ENCODE measurements at regions not wholly inside any gene's neighbourhood (a gene's known extent, or its start where the extent isn't known, plus 50 kb on each side); places are given as distances from the start of the nearest gene placed in this dataset.
A peak's percentile ranks its signal among the peaks of the same experiment; 100 is the strongest.

DNA sequence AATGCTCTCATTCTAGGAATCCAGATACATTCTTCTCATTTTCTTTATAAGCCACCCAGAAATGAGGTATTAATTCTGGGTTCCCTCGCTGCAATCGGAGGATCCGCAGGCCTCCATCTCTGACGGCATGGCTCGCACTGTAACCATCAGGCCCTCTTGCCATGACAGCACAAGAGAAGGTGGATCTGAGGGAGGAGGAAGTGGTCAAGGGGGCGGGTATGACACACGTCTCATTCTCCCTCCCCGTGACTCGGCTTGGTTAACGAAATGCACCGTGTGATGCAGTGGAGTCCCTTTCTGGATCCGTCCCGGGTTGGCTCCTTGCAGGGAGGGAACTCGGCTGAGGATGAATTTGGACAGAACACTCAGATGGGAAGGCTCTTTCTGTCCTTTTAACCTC lies 280.2 kb downstream of the TCERG1L start:
- no peaks in the 10 kb centered on the region for H3K4me1 ChIP-seq
- no peak overlapping the region for H3K27ac ChIP-seq
- ATAC-seq (ENCODE audit: low FRiP score in 2 of 2) (no peak), DNase-seq (no peak)
- H3K9me3 ChIP-seq, result no peaks in the 10 kb centered on the region
- 79 to 82% methylated on average over 14 of the region's 14 CpGs for WGBS, 2 donors
- no peaks in the 10 kb centered on the region for H3K36me3 ChIP-seq
- H3K4me3 ChIP-seq, result no peak overlapping the region
- TF ChIP-seq POLR2A (IDR thresholded peaks at IDR 0.05) (no peak), EP300 (IDR thresholded peaks at IDR 0.05) (no peak), POLR2AphosphoS5 (IDR thresholded peaks at IDR 0.05) (no peak)
- TF ChIP-seq, protein P1, sequence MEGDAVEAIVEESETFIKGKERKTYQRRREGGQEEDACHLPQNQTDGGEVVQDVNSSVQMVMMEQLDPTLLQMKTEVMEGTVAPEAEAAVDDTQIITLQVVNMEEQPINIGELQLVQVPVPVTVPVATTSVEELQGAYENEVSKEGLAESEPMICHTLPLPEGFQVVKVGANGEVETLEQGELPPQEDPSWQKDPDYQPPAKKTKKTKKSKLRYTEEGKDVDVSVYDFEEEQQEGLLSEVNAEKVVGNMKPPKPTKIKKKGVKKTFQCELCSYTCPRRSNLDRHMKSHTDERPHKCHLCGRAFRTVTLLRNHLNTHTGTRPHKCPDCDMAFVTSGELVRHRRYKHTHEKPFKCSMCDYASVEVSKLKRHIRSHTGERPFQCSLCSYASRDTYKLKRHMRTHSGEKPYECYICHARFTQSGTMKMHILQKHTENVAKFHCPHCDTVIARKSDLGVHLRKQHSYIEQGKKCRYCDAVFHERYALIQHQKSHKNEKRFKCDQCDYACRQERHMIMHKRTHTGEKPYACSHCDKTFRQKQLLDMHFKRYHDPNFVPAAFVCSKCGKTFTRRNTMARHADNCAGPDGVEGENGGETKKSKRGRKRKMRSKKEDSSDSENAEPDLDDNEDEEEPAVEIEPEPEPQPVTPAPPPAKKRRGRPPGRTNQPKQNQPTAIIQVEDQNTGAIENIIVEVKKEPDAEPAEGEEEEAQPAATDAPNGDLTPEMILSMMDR (IDR thresholded peaks at IDR 0.05), result no peak
- H3K27me3 ChIP-seq, result no peaks in the 10 kb centered on the region

DNA sequence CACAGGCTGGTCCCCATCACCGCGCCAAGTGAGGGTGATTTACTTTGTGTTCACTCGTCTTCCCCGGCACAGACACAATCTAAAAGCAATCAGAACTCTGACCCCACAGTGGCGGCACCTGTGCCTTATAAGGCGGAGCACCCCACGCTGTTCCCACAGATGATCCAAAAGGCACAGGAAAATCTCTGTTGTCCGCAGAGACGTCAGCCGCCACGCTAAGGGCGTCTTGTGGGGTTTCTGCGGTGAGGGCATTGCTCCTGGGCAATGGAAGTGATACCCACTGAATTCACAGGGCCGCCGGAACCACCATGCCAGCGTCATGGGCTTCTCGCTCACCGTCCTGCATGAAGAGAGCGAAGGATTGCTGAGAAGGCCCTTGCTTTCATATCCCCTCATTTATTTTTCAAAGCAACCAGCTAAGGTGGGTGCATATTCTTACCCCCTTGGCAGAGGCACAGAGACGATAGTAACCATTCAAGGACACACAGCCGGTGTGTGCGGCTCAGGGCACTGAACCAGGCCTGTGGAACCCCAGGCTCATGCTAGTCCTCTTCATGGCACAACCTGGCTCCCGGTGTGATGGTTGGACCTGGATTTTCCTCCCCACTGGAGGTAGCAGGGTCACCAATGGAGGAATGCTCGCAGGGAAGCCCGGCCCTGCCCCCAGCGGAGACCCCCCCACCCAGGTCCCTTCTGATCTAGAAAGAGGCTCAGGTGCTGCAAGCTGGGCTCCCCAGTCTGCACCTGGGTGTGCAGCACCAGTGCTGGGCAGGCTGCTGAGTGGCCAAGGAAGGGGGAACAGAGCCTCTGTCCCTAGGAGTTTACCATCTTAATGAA lies 279.0 kb downstream of the TCERG1L start:
- Histone ChIP-seq H3K4me3 (no peak overlapping the region), H3K9me3 (no peaks in the 10 kb centered on the region), H3K27ac (no peak overlapping the region), H3K27me3 (no peaks in the 10 kb centered on the region), H3K4me1 (no peaks in the 10 kb centered on the region), H3K36me3 (no peaks in the 10 kb centered on the region)
- ATAC-seq (ENCODE audit: low FRiP score in 2 of 2) (no peak), DNase-seq (no peak)
- no peak for TF ChIP-seq EP300 (IDR thresholded peaks at IDR 0.05)
- TF ChIP-seq POLR2AphosphoS5 (IDR thresholded peaks at IDR 0.05), result no peak
- TF ChIP-seq, protein P1 (IDR thresholded peaks at IDR 0.05), result no peak
- TF ChIP-seq POLR2A (IDR thresholded peaks at IDR 0.05), result no peak
- 85 to 89% methylated on average over 13 to 26 of the region's 26 CpGs for WGBS, 2 donors

DNA sequence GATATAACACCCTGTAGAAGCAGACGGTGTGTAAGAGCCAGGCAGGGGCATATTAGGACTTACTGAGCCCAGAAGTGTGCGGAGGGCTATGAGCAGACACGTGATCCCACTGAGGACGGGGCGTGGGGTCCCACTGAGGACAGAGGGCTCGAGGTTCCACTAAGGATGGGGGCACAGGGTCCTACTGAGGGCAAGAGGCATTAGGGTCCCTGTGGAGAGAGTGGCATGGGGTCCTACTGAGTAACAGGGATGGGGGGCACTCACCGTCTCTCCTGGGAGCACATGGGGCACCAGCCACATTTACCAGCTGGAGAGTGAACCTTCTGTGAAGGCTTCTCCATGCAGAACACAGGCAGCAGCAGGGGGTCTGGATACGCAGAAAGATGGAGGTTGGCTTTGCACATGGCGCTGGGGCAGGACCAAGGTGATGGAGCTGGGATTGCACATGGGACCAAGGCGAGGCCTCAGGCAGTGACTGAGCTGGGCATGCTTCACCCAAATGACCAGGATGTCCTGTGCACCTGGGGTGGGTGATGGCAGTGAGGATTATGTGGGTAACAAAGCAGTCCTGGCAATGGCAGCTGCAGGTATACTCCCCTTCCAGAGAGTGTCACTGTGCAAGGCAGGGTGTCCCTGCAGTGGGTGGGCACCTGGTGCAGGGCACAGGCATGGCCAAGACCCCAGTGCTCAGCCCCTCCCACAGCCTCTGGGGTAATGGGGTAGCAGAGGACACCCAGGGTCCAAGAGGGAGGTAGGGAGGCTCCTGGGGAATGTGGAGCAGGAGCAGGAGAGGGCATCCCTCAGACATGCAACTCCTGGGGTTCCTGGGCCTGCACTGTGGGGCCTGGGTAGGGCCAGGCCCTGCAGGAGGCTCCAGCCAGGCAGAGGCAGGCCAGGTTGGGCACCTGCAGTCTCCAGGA lies 278.1 kb downstream of the TCERG1L start:
- 72% methylated on average over 10 of the region's 10 CpGs for WGBS, 2 donors
- TF ChIP-seq EP300 (IDR thresholded peaks at IDR 0.05) (no peak), POLR2AphosphoS5 (IDR thresholded peaks at IDR 0.05) (no peak), POLR2A (IDR thresholded peaks at IDR 0.05) (no peak)
- TF ChIP-seq, protein P1 (IDR thresholded peaks at IDR 0.05), result no peak
- Histone ChIP-seq H3K36me3 (no peaks in the 10 kb centered on the region), H3K27me3 (no peaks in the 10 kb centered on the region), H3K27ac (no peak overlapping the region), H3K9me3 (no peaks in the 10 kb centered on the region), H3K4me1 (no peaks in the 10 kb centered on the region), H3K4me3 (no peak overlapping the region)
- DNase-seq (no peak), ATAC-seq (ENCODE audit: low FRiP score in 2 of 2) (peak; percentile 19 to 25)

DNA sequence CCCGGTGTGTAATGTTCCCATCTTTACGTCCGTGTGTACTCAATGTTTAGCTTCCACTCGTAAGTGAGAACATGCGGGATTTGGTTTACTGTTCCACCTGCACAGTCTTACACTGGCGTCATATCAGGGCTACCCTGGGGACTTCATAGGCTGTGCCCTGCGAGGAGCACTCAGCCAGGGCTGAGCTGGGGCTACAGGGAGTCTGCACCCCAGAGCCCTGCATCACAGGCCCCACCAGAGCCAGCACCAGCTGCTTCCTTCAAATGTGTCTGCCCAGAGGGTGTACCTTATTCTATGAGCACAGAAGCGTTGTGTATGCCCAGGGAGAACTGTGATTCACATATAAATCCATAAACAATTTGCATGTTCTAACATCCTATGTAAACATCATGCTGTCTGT lies 277.1 kb downstream of the TCERG1L start:
- TF ChIP-seq EP300 (IDR thresholded peaks at IDR 0.05) (no peak), POLR2A (IDR thresholded peaks at IDR 0.05) (no peak), POLR2AphosphoS5 (IDR thresholded peaks at IDR 0.05) (no peak)
- TF ChIP-seq, protein P1 (IDR thresholded peaks at IDR 0.05), result no peak
- H3K27me3 ChIP-seq, result no peaks in the 10 kb centered on the region
- WGBS, 2 donors, result 82 to 89% methylated on average over 8 of the region's 8 CpGs
- H3K4me3 ChIP-seq, result no peak overlapping the region
- DNase-seq, result no peak
- no peak overlapping the region for H3K27ac ChIP-seq
- H3K36me3 ChIP-seq, result no peaks in the 10 kb centered on the region
- H3K4me1 ChIP-seq, result no peaks in the 10 kb centered on the region
- ATAC-seq (ENCODE audit: low FRiP score in 2 of 2), result no peak
- H3K9me3 ChIP-seq, result no peaks in the 10 kb centered on the region
